Adrenal gland (tissue), 5 donors: ENCODE measurements at regions not wholly inside any gene's neighbourhood (a gene's known extent, or its start where the extent isn't known, plus 50 kb on each side); places are given as distances from the start of the nearest gene placed in this dataset.

Experiments
- POLR2A ChIP-seq, 2 donors: fragments of 450-650 bp; IDR thresholded peaks; one replicate each; pipeline ENCODE4 v1.6.1; 2017; ENCODE audit warnings: antibody characterized with exemption in 2 of 2, mild to moderate bottlenecking in 2 of 2, moderate library complexity in 1 of 2
- TF ChIP-seq, protein P1 (sequence below), 6 experiments: fragments of 450-650 bp in 4 of 6; fragments of 200-600 bp in 2 of 6; sonication (generic) in 1 of 6; IDR thresholded peaks; 1 replicate in 5 of 6; 2 replicates in 1 of 6; pipeline versions ENCODE4 v1.5.1 to v1.8.0; 2016 to 2021; ENCODE audit warnings: antibody characterized with exemption in 6 of 6, mild to moderate bottlenecking in 2 of 6, moderate library complexity in 1 of 6
- donor health status: DM: no; HTN: no; CAD: no.

- no peak for TF ChIP-seq POLR2A (IDR thresholded peaks at IDR 0.05)
- TF ChIP-seq, protein P1, sequence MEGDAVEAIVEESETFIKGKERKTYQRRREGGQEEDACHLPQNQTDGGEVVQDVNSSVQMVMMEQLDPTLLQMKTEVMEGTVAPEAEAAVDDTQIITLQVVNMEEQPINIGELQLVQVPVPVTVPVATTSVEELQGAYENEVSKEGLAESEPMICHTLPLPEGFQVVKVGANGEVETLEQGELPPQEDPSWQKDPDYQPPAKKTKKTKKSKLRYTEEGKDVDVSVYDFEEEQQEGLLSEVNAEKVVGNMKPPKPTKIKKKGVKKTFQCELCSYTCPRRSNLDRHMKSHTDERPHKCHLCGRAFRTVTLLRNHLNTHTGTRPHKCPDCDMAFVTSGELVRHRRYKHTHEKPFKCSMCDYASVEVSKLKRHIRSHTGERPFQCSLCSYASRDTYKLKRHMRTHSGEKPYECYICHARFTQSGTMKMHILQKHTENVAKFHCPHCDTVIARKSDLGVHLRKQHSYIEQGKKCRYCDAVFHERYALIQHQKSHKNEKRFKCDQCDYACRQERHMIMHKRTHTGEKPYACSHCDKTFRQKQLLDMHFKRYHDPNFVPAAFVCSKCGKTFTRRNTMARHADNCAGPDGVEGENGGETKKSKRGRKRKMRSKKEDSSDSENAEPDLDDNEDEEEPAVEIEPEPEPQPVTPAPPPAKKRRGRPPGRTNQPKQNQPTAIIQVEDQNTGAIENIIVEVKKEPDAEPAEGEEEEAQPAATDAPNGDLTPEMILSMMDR (IDR thresholded peaks at IDR 0.05) = no peak
These were observed 1438.4 kb upstream of the B3GALT2 start for GRCh38 chr1:194624833-194625232.
